IMR-90 (cell line): ENCODE measurements at regions not wholly inside any gene's neighbourhood (a gene's known extent, or its start where the extent isn't known, plus 50 kb on each side); places are given as distances from the start of the nearest gene placed in this dataset.

Source experiments
- ATAC-seq: fragments of 200-7000 bp; cut with Tn5 transposase; 2 replicates; pipeline ENCODE4 v1.9.1; 2020; ENCODE audit warnings: low read depth, mild to moderate bottlenecking, moderate library complexity
- BruUV-seq: library from RNA; stranded (reverse); fragments of 400-500 nt; replicated peaks from 2 replicates; lab custom pipeline; 2021; lab: Mats Ljungman, UMichigan
- CTCF ChIA-PET: fragments of 300-600 bp; formaldehyde crosslinking; extraction: SDS; loops from one replicate; lab custom pipeline; 2021; ENCODE audit warnings: antibody characterized with exemption; lab: Yijun Ruan, JAX
- POLR2A ChIA-PET: fragments of 300-600 bp; sonication (Branson Sonifier 250); formaldehyde crosslinking; loops from one replicate; lab custom pipeline; 2022; ENCODE audit warnings: antibody characterized with exemption; ENCODE audit not compliant: unreplicated experiment; lab: Charles Lee
- DNase-seq: peaks from one replicate; pipeline ENCODE4 v3.0.0; 2013
- H2AFZ ChIP-seq: replicated peaks from 2 replicates; pipeline ENCODE3; 2013; ENCODE audit warnings: low read length, mild to moderate bottlenecking; ENCODE audit not compliant: poor library complexity
- H2AK5ac ChIP-seq: 2 replicates; pipeline ENCODE4 v1.6.1; 2013; ENCODE audit warnings: low read depth, low read length, inconsistent platforms
- H2AK9ac ChIP-seq: replicated peaks from 2 replicates; pipeline ENCODE3; 2013; ENCODE audit warnings: mild to moderate bottlenecking, low read depth, low read length, moderate library complexity; ENCODE audit not compliant: poor library complexity
- H2BK120ac ChIP-seq: 2 replicates; pipeline ENCODE4 v1.6.1; 2013; ENCODE audit warnings: low read depth, low read length, inconsistent platforms
- H2BK15ac ChIP-seq: 3 replicates; pipeline ENCODE4 v1.6.1; 2013; ENCODE audit warnings: low read depth, low read length, inconsistent platforms
- H2BK20ac ChIP-seq: 2 replicates; pipeline ENCODE4 v1.6.1; 2013; ENCODE audit warnings: low read depth, mild to moderate bottlenecking, inconsistent platforms, low read length, moderate library complexity
- H2BK5ac ChIP-seq: 2 replicates; pipeline ENCODE4 v1.6.1; 2013; ENCODE audit warnings: mild to moderate bottlenecking, low read depth, low read length, inconsistent platforms; ENCODE audit not compliant: poor library complexity, severe bottlenecking
- H3K14ac ChIP-seq: replicated peaks from 2 replicates; pipeline ENCODE4 v1.6.1; 2013; ENCODE audit warnings: low read depth, low read length, inconsistent platforms
- H3K18ac ChIP-seq: 2 replicates; pipeline ENCODE4 v1.6.1; 2013; ENCODE audit warnings: low read depth, low read length, control low read depth
- H3K23ac ChIP-seq: 2 replicates; pipeline ENCODE4 v1.6.1; 2013; ENCODE audit warnings: low read depth, low read length, inconsistent platforms
- H3K27ac ChIP-seq: 2 replicates; pipeline ENCODE4 v1.5.1; 2013; ENCODE audit warnings: mild to moderate bottlenecking, control low read depth, low read length; ENCODE audit not compliant: insufficient read depth
- H3K27me3 ChIP-seq: 2 replicates; pipeline ENCODE4 v1.6.1; 2013; ENCODE audit warnings: low read length; ENCODE audit not compliant: control insufficient read depth, insufficient read depth
- H3K36me3 ChIP-seq: 2 replicates; pipeline ENCODE4 v1.6.1; 2013; ENCODE audit warnings: low read length, mixed read lengths; ENCODE audit not compliant: control insufficient read depth, insufficient read depth
- H3K4ac ChIP-seq: 2 replicates; pipeline ENCODE4 v1.6.1; 2013; ENCODE audit warnings: low read depth, low read length, inconsistent platforms
- H3K4me1 ChIP-seq: 2 replicates; pipeline ENCODE4 v1.6.1; 2013; ENCODE audit warnings: low read length, mixed read lengths; ENCODE audit not compliant: control insufficient read depth, insufficient read depth
- H3K4me2 ChIP-seq: 2 replicates; pipeline ENCODE4 v1.6.1; 2013; ENCODE audit warnings: low read depth, mild to moderate bottlenecking, control low read depth, low read length, moderate library complexity
- H3K4me3 ChIP-seq: 2 replicates; pipeline ENCODE4 v1.5.1; 2013; ENCODE audit warnings: low read depth, mild to moderate bottlenecking, control low read depth, low read length, moderate library complexity; ENCODE audit not compliant: insufficient read depth
- H3K56ac ChIP-seq: 2 replicates; pipeline ENCODE4 v1.6.1; 2013; ENCODE audit warnings: low read length, inconsistent platforms; ENCODE audit not compliant: insufficient read depth; ENCODE audit errors: extremely low read depth
- H3K79me1 ChIP-seq, 2 experiments: 2 replicates each; pipeline ENCODE4 v1.6.1; 2013; ENCODE audit warnings: low read length in 2 of 2, inconsistent platforms in 1 of 2, low read depth in 1 of 2
- H3K9ac ChIP-seq: 2 replicates; pipeline ENCODE4 v1.6.1; 2013; ENCODE audit warnings: low read depth, low read length, control low read depth
- H3K9me1 ChIP-seq: 2 replicates; pipeline ENCODE4 v1.6.1; 2013; ENCODE audit warnings: low read length, inconsistent platforms; ENCODE audit not compliant: insufficient read depth
- H3K9me3 ChIP-seq: 2 replicates; pipeline ENCODE4 v1.6.1; 2013; ENCODE audit warnings: low read length; ENCODE audit not compliant: control insufficient read depth, insufficient read depth
- H4K20me1 ChIP-seq: 2 replicates; pipeline ENCODE4 v1.6.1; 2013; ENCODE audit warnings: low read length, inconsistent platforms; ENCODE audit not compliant: insufficient read depth
- H4K5ac ChIP-seq: 2 replicates; pipeline ENCODE4 v1.6.1; 2013; ENCODE audit warnings: mild to moderate bottlenecking, low read depth, low read length, control low read depth
- H4K8ac ChIP-seq, 2 experiments: 2 replicates each; pipeline ENCODE4 v1.6.1; 2013; ENCODE audit warnings: low read depth in 2 of 2, low read length in 2 of 2, control low read depth in 1 of 2, inconsistent platforms in 1 of 2
- H4K91ac ChIP-seq: 2 replicates; pipeline ENCODE4 v1.6.1; 2013; ENCODE audit warnings: low read depth, low read length, inconsistent platforms; ENCODE audit not compliant: insufficient read depth
- FOS ChIP-seq: fragments of 150-350 bp; IDR thresholded peaks from 2 replicates; pipeline ENCODE4 v1.6.1; 2016; ENCODE audit warnings: low read depth, low read length
- RCOR1 ChIP-seq: IDR thresholded peaks from 2 replicates; pipeline ENCODE4 v1.6.1; 2012; ENCODE audit warnings: mild to moderate bottlenecking, low read length, improper control_type of control experiment; ENCODE audit not compliant: insufficient replicate concordance
- WGBS, 2 experiments: methylation state at CpG; one replicate each; pipeline versions ENCODE4 v1.1.5 to v1.1.7; 2013; ENCODE audit warnings: missing lambda C conversion rate in 2 of 2; ENCODE audit not compliant: insufficient read length in 1 of 2; ENCODE audit errors: extremely low coverage in 2 of 2; 5-methylcytosine and 5-hydroxymethylcytosine counted together
- dilution Hi-C: fragments of 300-500 bp; cut with HindIII; formaldehyde crosslinking; loops from one replicate; pipeline ENCODE4 v1.14.3; 2018; ENCODE audit warnings: low sequenced_read_pairs; ENCODE audit not compliant: unreplicated experiment
- in situ Hi-C: fragments of 300-500 bp; cut with MboI; formaldehyde crosslinking; loops from 3 replicates; pipeline ENCODE4 v1.14.3; 2019; ENCODE audit warnings: low sequenced_read_pairs, inconsistent platforms, mixed read lengths
- intact Hi-C: fragments of 100-400 bp; cut with micrococcal nuclease; formaldehyde crosslinking; loops from 2 replicates; pipeline ENCODE4 v1.10.0; 2022

GRCh38 chr13:39129213-39129612 is 91.0 kb downstream of the NHLRC3 start:
- in situ Hi-C loops, result no loop called here
- DNase-seq, result no peak

More at GRCh38 chr13:39129213-39129612, 91.0 kb downstream of the NHLRC3 start:
- Histone ChIP-seq H3K9ac (no peak overlapping the region), H2AFZ (no peak overlapping the region), H2BK15ac (no peak overlapping the region), H3K56ac (no peak overlapping the region), H4K8ac (no peak overlapping the region), H3K23ac (no peak overlapping the region), H4K5ac (no peak overlapping the region), H3K9me3 (no peaks in the 10 kb centered on the region), H2BK5ac (no peak overlapping the region), H3K79me1 (no peaks in the 10 kb centered on the region), H3K14ac (no peak overlapping the region), H3K4me3 (no peak overlapping the region), H2BK20ac (no peak overlapping the region), H3K27ac (no peak overlapping the region), H3K18ac (no peak overlapping the region), H2AK5ac (no peak overlapping the region), H3K9me1 (no peaks in the 10 kb centered on the region), H4K91ac (no peak overlapping the region), H4K20me1 (no peaks in the 10 kb centered on the region), H3K36me3 (no peaks in the 10 kb centered on the region), H2BK120ac (no peak overlapping the region), H3K4me1 (no peaks in the 10 kb centered on the region), H3K27me3 (no peaks in the 10 kb centered on the region), H3K4ac (no peak overlapping the region), H2AK9ac (no peak overlapping the region), H3K4me2 (no peak overlapping the region)
- CTCF ChIA-PET, result no interaction called here
- BruUV-seq, result no TSS peak
- POLR2A ChIA-PET, result no interaction called here
- no peak for ATAC-seq
- TF ChIP-seq FOS, result no peak
- no peak for TF ChIP-seq RCOR1
- dilution Hi-C loops, result no loop called here
- 51% methylated on average over 3 of the region's 6 CpGs; no CpG with 5 or more reads in 1 of the 2 experiments for WGBS, 2 experiments
- intact Hi-C loops, result no loop called here
